ENCODE measurements at regions not wholly inside any gene's neighbourhood (a gene's known extent, or its start where the extent isn't known, plus 50 kb on each side); places are given as distances from the start of the nearest gene placed in this dataset.

DNA sequence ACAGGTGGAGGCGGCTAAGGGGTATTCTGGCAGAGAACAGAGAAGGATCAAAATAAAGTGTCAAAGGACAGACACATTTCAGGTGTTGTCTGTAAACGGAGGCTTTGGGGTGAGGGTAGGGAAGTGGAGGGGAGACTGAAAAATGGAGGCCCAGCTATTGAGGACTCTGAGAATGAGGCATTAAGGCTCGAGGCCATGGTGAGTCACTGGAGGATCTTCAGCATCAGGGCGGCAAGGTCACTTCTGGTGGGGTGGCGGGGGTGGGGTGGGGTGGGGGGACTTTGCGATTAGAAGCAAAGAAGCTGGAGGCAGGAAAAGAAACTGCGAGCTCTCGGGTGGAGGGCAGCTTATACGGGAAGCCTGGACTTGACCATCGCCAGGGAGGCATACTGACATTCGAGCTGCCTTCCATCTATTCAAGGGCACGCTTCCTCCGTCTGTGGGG is 58.4 kb upstream of the PCGF5 start:
- no peak for TF ChIP-seq USF1 (IDR thresholded peaks at IDR 0.05; ENCODE audit: borderline replicate concordance, low read depth)
- TF ChIP-seq CTCF (IDR thresholded peaks at IDR 0.05) = no peak
- no peak for TF ChIP-seq MAX (IDR thresholded peaks at IDR 0.05; ENCODE audit: low read depth)
- no peak for TF ChIP-seq POLR2AphosphoS5 (IDR thresholded peaks at IDR 0.05; ENCODE audit: low read depth, low read length)
- no peak for TF ChIP-seq EP300 (IDR thresholded peaks at IDR 0.05; ENCODE audit: borderline replicate concordance in 1 of 2, low read depth in 1 of 2, low read length in 1 of 2)
- no peak for TF ChIP-seq RFX5 (IDR thresholded peaks at IDR 0.05; ENCODE audit: low read length)
- no peak for TF ChIP-seq FOXJ3 (CRISPR knock-in tag; IDR thresholded peaks at IDR 0.05)
- TF ChIP-seq NFIC (IDR thresholded peaks at IDR 0.05; ENCODE audit: borderline replicate concordance) = no peak

Measured in SK-N-SH (cell line).